Esophagus muscularis mucosa (tissue), 4 donors: ENCODE measurements at regions not wholly inside any gene's neighbourhood (a gene's known extent, or its start where the extent isn't known, plus 50 kb on each side); places are given as distances from the start of the nearest gene placed in this dataset.

Experiments
- DNase-seq: peaks from one replicate; pipeline ENCODE4 v3.0.0-alpha.2; 2017; ENCODE audit errors: extremely low spot score
- H3K27ac ChIP-seq, 4 donors: fragments of 200-600 bp; sonication (generic); replicated peaks in 1 of 4; 1 replicate in 3 of 4; 2 replicates in 1 of 4; pipeline ENCODE4 v1.5.1; 2016 to 2019; ENCODE audit warnings: mild to moderate bottlenecking in 1 of 4
- H3K27me3 ChIP-seq, 4 donors: fragments of 200-600 bp; sonication (generic); one replicate each; pipeline versions ENCODE4 v1.5.1 to v1.6.0; 2016 to 2019
- H3K36me3 ChIP-seq, 4 donors: fragments of 200-600 bp; sonication (generic); one replicate each; pipeline ENCODE4 v1.5.1; 2016 to 2019
- H3K4me1 ChIP-seq, 4 donors: fragments of 200-600 bp; sonication (generic); one replicate each; pipeline ENCODE4 v1.5.1; 2016 to 2019
- H3K4me3 ChIP-seq, 4 donors: fragments of 200-600 bp; sonication (generic); 1 replicate in 2 of 4; 2 replicates in 2 of 4; pipeline ENCODE4 v1.5.1; 2016 to 2019; ENCODE audit warnings: mild to moderate bottlenecking in 4 of 4, moderate library complexity in 1 of 4
- H3K9me3 ChIP-seq, 4 donors: fragments of 200-600 bp; sonication (generic); 1 replicate in 3 of 4; 2 replicates in 1 of 4; pipeline ENCODE4 v1.5.1; 2016 to 2019
- CTCF ChIP-seq, 3 experiments: fragments of 200-600 bp in 2 of 3; fragments of 450-650 bp in 1 of 3; sonication (generic) in 2 of 3; IDR thresholded peaks; one replicate each; pipeline ENCODE4 v1.5.1; 2017 to 2019; ENCODE audit warnings: antibody characterized with exemption in 3 of 3, mild to moderate bottlenecking in 2 of 3, moderate library complexity in 1 of 3
- EP300 ChIP-seq: sonication (generic); formaldehyde crosslinking; IDR thresholded peaks from one replicate; pipeline ENCODE4 v1.6.1; 2017; ENCODE audit warnings: antibody characterized with exemption
- POLR2A ChIP-seq: fragments of 450-650 bp; IDR thresholded peaks from one replicate; pipeline ENCODE4 v1.6.1; 2017; ENCODE audit warnings: antibody characterized with exemption, moderate library complexity, mild to moderate bottlenecking, low read depth
- POLR2AphosphoS5 ChIP-seq, 2 donors: sonication (generic); formaldehyde crosslinking; IDR thresholded peaks; one replicate each; pipeline ENCODE4 v1.6.1; 2017; ENCODE audit warnings: antibody characterized with exemption in 2 of 2
- WGBS: methylation state at CpG from one replicate; pipeline ENCODE4 v1.1.5; 2018; 5-methylcytosine and 5-hydroxymethylcytosine counted together
- intact Hi-C: fragments of 100-400 bp; cut with DNase I; formaldehyde crosslinking; loops from one replicate; pipeline ENCODE4 v1.15.1; 2023

- TF ChIP-seq EP300 (no peak), CTCF (IDR thresholded peaks at IDR 0.05) (no peak), POLR2A (no peak), POLR2AphosphoS5 (IDR thresholded peaks at IDR 0.05) (no peak)
- Histone ChIP-seq H3K4me1 (no peaks in the 10 kb centered on the region), H3K36me3 (no peaks in the 10 kb centered on the region), H3K9me3 (peaks cover 0 to 4% (median 0%) of the 10 kb centered on the region in 4 donors), H3K4me3 (no peak overlapping the region), H3K27me3 (no peaks in the 10 kb centered on the region), H3K27ac (no peak overlapping the region)
- intact Hi-C loops = no loop called here
- WGBS = 88% methylated on average over 1 of the region's 1 CpG
- no peak for DNase-seq
These were observed 685.7 kb downstream of the GALR1 start for GRCh38 chr18:77935342-77935741.

GRCh38 chr18:77940566-77940965 lies 690.9 kb downstream of the GALR1 start:
- no peak for TF ChIP-seq POLR2AphosphoS5 (IDR thresholded peaks at IDR 0.05)
- no peak for TF ChIP-seq CTCF (IDR thresholded peaks at IDR 0.05)
- no peak for TF ChIP-seq EP300
- TF ChIP-seq POLR2A = no peak
- intact Hi-C loops = no loop called here
- H3K4me3 ChIP-seq = no peak overlapping the region
- no peak overlapping the region for H3K27ac ChIP-seq
- DNase-seq = no peak
- H3K36me3 ChIP-seq = no peaks in the 10 kb centered on the region
- H3K9me3 ChIP-seq = peaks cover 0 to 1% (median 0%) of the 10 kb centered on the region in 4 donors
- no peaks in the 10 kb centered on the region for H3K27me3 ChIP-seq
- WGBS = 91% methylated on average over 10 of the region's 10 CpGs
- H3K4me1 ChIP-seq = no peaks in the 10 kb centered on the region

GRCh38 chr18:77944533-77944932 lies 694.9 kb downstream of the GALR1 start:
- intact Hi-C loops = no loop called here
- 81% methylated on average over 7 of the region's 7 CpGs for whole genome bisulfite sequencing
- Histone ChIP-seq H3K4me3 (no peak overlapping the region), H3K4me1 (no peaks in the 10 kb centered on the region), H3K36me3 (no peaks in the 10 kb centered on the region), H3K27ac (no peak overlapping the region), H3K27me3 (no peaks in the 10 kb centered on the region), H3K9me3 (no peaks in the 10 kb centered on the region)
- no peak for DNase-seq
- TF ChIP-seq POLR2A = no peak

- no peak for TF ChIP-seq POLR2AphosphoS5 (IDR thresholded peaks at IDR 0.05)
- TF ChIP-seq POLR2A = no peak
- no peak for TF ChIP-seq EP300
- no peak for TF ChIP-seq CTCF (IDR thresholded peaks at IDR 0.05)
- Histone ChIP-seq H3K36me3 (no peaks in the 10 kb centered on the region), H3K27me3 (no peaks in the 10 kb centered on the region), H3K27ac (no peak overlapping the region), H3K9me3 (peaks cover 0 to 11% (median 3%) of the 10 kb centered on the region in 4 donors), H3K4me3 (no peak overlapping the region), H3K4me1 (no peaks in the 10 kb centered on the region)
- intact Hi-C loops = no loop called here
- DNase-seq = no peak
- WGBS = 28% methylated on average over 2 of the region's 2 CpGs
These were observed 698.9 kb downstream of the GALR1 start for GRCh38 chr18:77948567-77948966.

GRCh38 chr18:77949355-77949973 lies 699.8 kb downstream of the GALR1 start:
- TF ChIP-seq POLR2A (no peak), CTCF (IDR thresholded peaks at IDR 0.05) (no peak), POLR2AphosphoS5 (IDR thresholded peaks at IDR 0.05) (no peak), EP300 (no peak)
- no peaks in the 10 kb centered on the region for H3K27me3 ChIP-seq
- intact Hi-C loops = no loop called here
- peaks cover 0 to 11% (median 3%) of the 10 kb centered on the region in 4 donors for H3K9me3 ChIP-seq
- 71% methylated on average over 7 of the region's 7 CpGs for WGBS
- no peaks in the 10 kb centered on the region for H3K36me3 ChIP-seq
- H3K27ac ChIP-seq = no peak overlapping the region
- no peak overlapping the region for H3K4me3 ChIP-seq
- DNase-seq = no peak
- H3K4me1 ChIP-seq = no peaks in the 10 kb centered on the region
